ENCODE measurements at regions not wholly inside any gene's neighbourhood (a gene's known extent, or its start where the extent isn't known, plus 50 kb on each side); places are given as distances from the start of the nearest gene placed in this dataset.

DNA sequence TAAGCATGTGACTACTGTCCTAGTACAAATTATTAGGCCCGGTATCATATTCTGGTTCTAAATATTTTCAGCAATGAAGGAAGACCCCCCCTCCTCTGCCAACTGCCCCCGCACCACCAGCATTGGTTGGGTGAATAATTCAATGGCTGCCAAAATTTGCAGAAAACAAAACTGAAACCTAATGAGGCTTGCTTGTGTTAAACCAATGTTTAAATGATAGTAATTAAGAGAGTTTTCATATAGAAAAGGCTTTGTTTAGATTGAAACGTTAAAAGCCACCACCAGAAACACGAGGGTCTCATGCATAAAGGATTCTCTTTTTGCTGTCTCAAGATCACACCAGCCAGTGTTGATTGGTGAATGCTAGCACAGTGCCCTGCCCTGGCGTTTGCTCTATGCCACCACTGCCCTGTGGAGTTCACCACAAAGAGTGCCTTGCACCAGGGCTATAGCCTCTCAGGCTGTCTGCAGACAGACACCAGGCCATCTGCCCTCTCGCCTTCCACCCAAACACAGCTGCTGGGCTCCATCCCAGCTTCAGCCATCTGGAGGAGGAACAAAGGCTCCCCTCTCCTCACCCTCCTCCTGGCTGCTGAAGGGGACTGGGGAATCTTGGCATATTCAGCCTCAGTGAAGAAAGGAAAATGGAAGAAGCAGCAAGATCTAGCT, 200.3 kb upstream of the PFN2 start (continued):
- TF ChIP-seq CHD7 (IDR thresholded peaks at IDR 0.05; ENCODE audit: insufficient replicate concordance, low read length) (no peak), KDM4A (IDR thresholded peaks at IDR 0.05; ENCODE audit: low read depth, low read length, severe bottlenecking) (no peak)
